Prostate gland (tissue), 2 donors: ENCODE measurements at regions not wholly inside any gene's neighbourhood (a gene's known extent, or its start where the extent isn't known, plus 50 kb on each side); places are given as distances from the start of the nearest gene placed in this dataset.

Experiments
- DNase-seq: peaks from one replicate; pipeline ENCODE4 v3.0.0-alpha.2; 2019; ENCODE audit warnings: low spot score
- H3K27ac ChIP-seq, 2 donors: fragments of 200-600 bp; sonication (generic); 2 replicates each; pipeline ENCODE4 v1.5.1; 2017 to 2019
- H3K27me3 ChIP-seq: fragments of 200-600 bp; sonication (generic); replicated peaks from 2 replicates; pipeline ENCODE4 v1.5.1; 2019; ENCODE audit not compliant: insufficient read depth
- H3K36me3 ChIP-seq, 2 donors: fragments of 200-600 bp; sonication (generic); 1 replicate in 1 of 2; 2 replicates in 1 of 2; pipeline versions ENCODE4 v1.5.1 to v1.8.1; 2017 to 2019
- H3K4me1 ChIP-seq: fragments of 200-600 bp; sonication (generic); replicated peaks from 2 replicates; pipeline ENCODE4 v1.5.1; 2019
- H3K4me3 ChIP-seq, 2 donors: fragments of 200-600 bp; sonication (generic); 2 replicates each; pipeline ENCODE4 v1.5.1; 2017 to 2019
- H3K9me3 ChIP-seq: fragments of 200-600 bp; sonication (generic); 2 replicates; pipeline ENCODE4 v1.5.1; 2017
- CTCF ChIP-seq, 4 experiments: fragments of 200-600 bp in 2 of 4; fragments of 450-650 bp in 2 of 4; sonication (generic) in 2 of 4; IDR thresholded peaks; 1 replicate in 3 of 4; 2 replicates in 1 of 4; pipeline ENCODE4 v1.5.1; 2016 to 2019; ENCODE audit warnings: antibody characterized with exemption in 4 of 4, mild to moderate bottlenecking in 2 of 4, moderate library complexity in 2 of 4
- POLR2A ChIP-seq: fragments of 450-650 bp; IDR thresholded peaks from one replicate; pipeline ENCODE4 v1.6.1; 2016; ENCODE audit warnings: antibody characterized with exemption, mild to moderate bottlenecking
- POLR2AphosphoS5 ChIP-seq: sonication (generic); formaldehyde crosslinking; IDR thresholded peaks from one replicate; pipeline ENCODE4 v1.6.1; 2017; ENCODE audit warnings: antibody characterized with exemption
- WGBS: methylation state at CpG from one replicate; pipeline ENCODE4 v1.1.5; 2018; 5-methylcytosine and 5-hydroxymethylcytosine counted together
- intact Hi-C: fragments of 100-400 bp; cut with DNase I; formaldehyde crosslinking; loops from one replicate; pipeline ENCODE4 v1.14.2; 2022

DNA sequence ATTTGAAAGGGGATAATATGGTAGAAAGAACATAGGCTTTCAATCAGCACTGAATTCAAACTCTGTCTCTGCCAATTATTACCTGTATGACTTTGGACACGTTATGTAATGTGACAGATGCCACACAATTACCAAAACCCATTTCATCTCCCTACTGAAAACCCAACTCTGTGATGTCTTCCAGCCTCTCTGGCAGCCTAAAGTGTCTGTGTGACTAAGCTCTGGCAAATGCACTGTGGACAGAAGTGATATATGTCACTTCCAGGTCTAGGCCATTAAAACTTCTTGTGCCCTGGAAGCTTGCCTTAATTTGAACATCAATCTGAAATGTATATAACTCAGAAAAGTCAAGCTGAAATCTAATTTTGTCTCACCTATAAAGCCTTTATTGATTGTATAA, 552.0 kb downstream of the RFC3 start:
- 54% methylated on average over 1 of the region's 1 CpG for WGBS
- intact Hi-C loops = no loop called here
- no peak for DNase-seq
- no peak overlapping the region for H3K27ac ChIP-seq
- H3K4me3 ChIP-seq = no peak overlapping the region
- no peaks in the 10 kb centered on the region for H3K4me1 ChIP-seq
- TF ChIP-seq POLR2A = no peak
- TF ChIP-seq POLR2AphosphoS5 = no peak
- no peak for TF ChIP-seq CTCF (IDR thresholded peaks at IDR 0.05)
- H3K27me3 ChIP-seq = no peaks in the 10 kb centered on the region
- H3K9me3 ChIP-seq = no peaks in the 10 kb centered on the region
- no peaks in the 10 kb centered on the region for H3K36me3 ChIP-seq

- 76% methylated on average over 2 of the region's 2 CpGs for WGBS
- Histone ChIP-seq H3K27me3 (no peaks in the 10 kb centered on the region), H3K36me3 (no peaks in the 10 kb centered on the region), H3K4me3 (no peak overlapping the region), H3K4me1 (no peaks in the 10 kb centered on the region), H3K27ac (no peak overlapping the region), H3K9me3 (no peaks in the 10 kb centered on the region)
- DNase-seq = no peak
- intact Hi-C loops = no loop called here
- TF ChIP-seq POLR2AphosphoS5 (no peak), CTCF (IDR thresholded peaks at IDR 0.05) (no peak), POLR2A (no peak)
Observed at GRCh38 chr13:34371108-34371507, 553.2 kb downstream of the RFC3 start.

- no peak for DNase-seq
- no peaks in the 10 kb centered on the region for H3K27me3 ChIP-seq
- no peaks in the 10 kb centered on the region for H3K9me3 ChIP-seq
- no peaks in the 10 kb centered on the region for H3K36me3 ChIP-seq
- intact Hi-C loops = no loop called here
- WGBS = 84% methylated on average over 3 of the region's 3 CpGs
- no peak overlapping the region for H3K27ac ChIP-seq
- no peaks in the 10 kb centered on the region for H3K4me1 ChIP-seq
- TF ChIP-seq POLR2AphosphoS5 = no peak
- TF ChIP-seq CTCF (IDR thresholded peaks at IDR 0.05) = no peak
- TF ChIP-seq POLR2A = no peak
- no peak overlapping the region for H3K4me3 ChIP-seq
Observed at GRCh38 chr13:34371645-34372395, 553.9 kb downstream of the RFC3 start.

DNA sequence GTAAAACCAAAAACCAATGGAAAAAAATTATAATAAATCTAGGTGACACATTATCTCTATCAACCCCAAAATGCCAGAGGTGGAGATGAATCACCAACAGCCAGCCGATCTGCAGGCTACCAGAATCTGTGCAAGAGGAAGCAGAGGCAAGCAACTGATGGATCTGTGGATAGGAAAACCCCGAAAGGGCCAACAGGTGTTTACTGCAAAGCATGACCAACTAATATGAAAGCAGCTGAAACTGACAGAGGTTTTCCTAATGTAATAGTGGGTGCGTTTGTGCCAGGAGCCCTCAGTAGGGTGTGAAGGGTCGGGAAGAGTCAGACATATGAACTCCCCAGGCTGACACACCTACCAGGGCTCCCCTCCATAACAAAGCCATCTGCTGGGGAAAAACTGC, 554.6 kb downstream of the RFC3 start:
- no peak for TF ChIP-seq CTCF (IDR thresholded peaks at IDR 0.05)
- TF ChIP-seq POLR2A = no peak
- TF ChIP-seq POLR2AphosphoS5 = no peak
- no peak overlapping the region for H3K4me3 ChIP-seq

GRCh38 chr13:34376483-34376882, 558.5 kb downstream of the RFC3 start:
- Histone ChIP-seq H3K27me3 (no peaks in the 10 kb centered on the region), H3K36me3 (no peaks in the 10 kb centered on the region), H3K4me3 (no peak overlapping the region), H3K4me1 (no peaks in the 10 kb centered on the region), H3K9me3 (no peaks in the 10 kb centered on the region), H3K27ac (no peak overlapping the region)
- intact Hi-C loops = no loop called here
- no peak for DNase-seq
- TF ChIP-seq CTCF (IDR thresholded peaks at IDR 0.05) (no peak), POLR2A (no peak), POLR2AphosphoS5 (no peak)

More for the DNA sequence above, 554.6 kb downstream of the RFC3 start:
- Histone ChIP-seq H3K27ac (no peak overlapping the region), H3K4me1 (no peaks in the 10 kb centered on the region), H3K9me3 (no peaks in the 10 kb centered on the region), H3K27me3 (no peaks in the 10 kb centered on the region), H3K36me3 (no peaks in the 10 kb centered on the region)
- intact Hi-C loops = no loop called here
- DNase-seq = no peak
- WGBS = 74% methylated on average over 4 of the region's 4 CpGs
